Common myeloid progenitor, CD34-positive (primary cell): ENCODE measurements at regions not wholly inside any gene's neighbourhood (a gene's known extent, or its start where the extent isn't known, plus 50 kb on each side); places are given as distances from the start of the nearest gene placed in this dataset.

Experiments used
- CTCF ChIA-PET: fragments of 350-600 bp; sonication (Branson Sonifier 250); formaldehyde crosslinking; loops from one replicate; lab custom pipeline; 2021; ENCODE audit warnings: antibody characterized with exemption; lab: Charles Lee
- POLR2A ChIA-PET: fragments of 350-600 bp; sonication (Branson Sonifier 250); formaldehyde crosslinking; loops from one replicate; lab custom pipeline; 2021; ENCODE audit warnings: antibody characterized with exemption; lab: Charles Lee
- DNase-seq, 3 donors: peaks; one replicate each; pipeline versions ENCODE4 v3.0.0 to v3.0.0-alpha.2; 2013
- H3K27ac ChIP-seq, 2 experiments: 1 replicate in 1 of 2; 2 replicates in 1 of 2; pipeline ENCODE4 v1.7.0; 2013; ENCODE audit warnings: inconsistent platforms in 2 of 2, low read length in 2 of 2, mild to moderate bottlenecking in 2 of 2, low read depth in 1 of 2, moderate library complexity in 1 of 2; ENCODE audit not compliant: severe bottlenecking in 2 of 2, insufficient read depth in 1 of 2, poor library complexity in 1 of 2
- H3K27me3 ChIP-seq, 5 experiments: replicated peaks in 2 of 5; 1 replicate in 3 of 5; 2 replicates in 2 of 5; pipeline versions ENCODE4 v1.6.1 to v1.7.0; 2013; ENCODE audit warnings: low read length in 4 of 5, mild to moderate bottlenecking in 2 of 5, moderate library complexity in 2 of 5, inconsistent platforms in 1 of 5; ENCODE audit not compliant: insufficient read depth in 5 of 5, control insufficient read depth in 4 of 5
- H3K36me3 ChIP-seq, 4 experiments: 1 replicate in 2 of 4; 2 replicates in 2 of 4; pipeline versions ENCODE4 v1.6.1 to v1.7.0; 2013; ENCODE audit warnings: low read length in 3 of 4, control low read depth in 1 of 4, mild to moderate bottlenecking in 1 of 4; ENCODE audit not compliant: control insufficient read depth in 4 of 4, insufficient read depth in 4 of 4
- H3K4me1 ChIP-seq, 4 experiments: 1 replicate in 3 of 4; 2 replicates in 1 of 4; pipeline versions ENCODE4 v1.6.1 to v1.7.1; 2013; ENCODE audit warnings: low read length in 3 of 4, mild to moderate bottlenecking in 3 of 4, control low read depth in 1 of 4, inconsistent platforms in 1 of 4, moderate library complexity in 1 of 4; ENCODE audit not compliant: control insufficient read depth in 4 of 4, insufficient read depth in 4 of 4; ENCODE audit errors: control extremely low read depth in 1 of 4
- H3K4me3 ChIP-seq, 7 experiments: 1 replicate in 4 of 7; 2 replicates in 3 of 7; pipeline versions ENCODE4 v1.5.1 to v1.7.0; 2013; ENCODE audit warnings: mild to moderate bottlenecking in 7 of 7, low read length in 6 of 7, moderate library complexity in 6 of 7, inconsistent platforms in 2 of 7, low read depth in 2 of 7, control low read depth in 1 of 7; ENCODE audit not compliant: insufficient read depth in 4 of 7, control insufficient read depth in 1 of 7; ENCODE audit errors: extremely low read depth in 1 of 7
- H3K9me3 ChIP-seq, 5 experiments: 1 replicate in 4 of 5; 2 replicates in 1 of 5; pipeline versions ENCODE4 v1.6.1 to v1.7.1; 2013; ENCODE audit warnings: low read length in 4 of 5, mild to moderate bottlenecking in 2 of 5, inconsistent platforms in 1 of 5, low read depth in 1 of 5, moderate library complexity in 1 of 5; ENCODE audit not compliant: control insufficient read depth in 4 of 5, insufficient read depth in 2 of 5; ENCODE audit errors: control extremely low read depth in 1 of 5
- WGBS: methylation state at CpG from one replicate; pipeline ENCODE4 v1.1.5; 2013; ENCODE audit not compliant: insufficient coverage; 5-methylcytosine and 5-hydroxymethylcytosine counted together

DNA sequence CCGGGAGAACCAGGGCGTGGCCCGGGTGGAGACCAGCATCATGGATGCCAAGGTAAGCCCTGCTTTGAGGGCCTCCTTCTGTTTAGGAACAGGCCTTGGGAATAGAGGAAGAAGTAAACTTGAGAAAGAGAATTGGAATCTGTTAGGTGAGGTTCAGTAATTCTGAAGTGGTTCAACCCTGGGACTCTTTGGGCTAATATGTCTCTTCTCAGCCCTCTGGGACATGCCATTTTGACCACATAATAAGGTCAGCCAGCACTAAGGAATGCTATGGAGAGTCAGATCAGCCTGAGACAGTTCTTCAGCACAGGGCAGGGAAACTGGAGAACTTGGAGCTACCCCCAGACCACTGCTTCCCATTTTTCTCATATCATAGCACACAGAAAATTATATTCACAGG is 63.3 kb upstream of the PRPS1 start:
- Histone ChIP-seq H3K4me1 (no peaks in the 10 kb centered on the region), H3K36me3 (no peaks in the 10 kb centered on the region), H3K27me3 (peaks cover 0 to 25% (median 0%) of the 10 kb centered on the region in 5 experiments), H3K27ac (no peak overlapping the region), H3K9me3 (no peaks in the 10 kb centered on the region), H3K4me3 (no peak overlapping the region)
- ChIA-PET POLR2A (no interaction called here), CTCF (no interaction called here)
- DNase-seq, result no peak
- WGBS, result 100% methylated on average over 3 of the region's 3 CpGs

DNA sequence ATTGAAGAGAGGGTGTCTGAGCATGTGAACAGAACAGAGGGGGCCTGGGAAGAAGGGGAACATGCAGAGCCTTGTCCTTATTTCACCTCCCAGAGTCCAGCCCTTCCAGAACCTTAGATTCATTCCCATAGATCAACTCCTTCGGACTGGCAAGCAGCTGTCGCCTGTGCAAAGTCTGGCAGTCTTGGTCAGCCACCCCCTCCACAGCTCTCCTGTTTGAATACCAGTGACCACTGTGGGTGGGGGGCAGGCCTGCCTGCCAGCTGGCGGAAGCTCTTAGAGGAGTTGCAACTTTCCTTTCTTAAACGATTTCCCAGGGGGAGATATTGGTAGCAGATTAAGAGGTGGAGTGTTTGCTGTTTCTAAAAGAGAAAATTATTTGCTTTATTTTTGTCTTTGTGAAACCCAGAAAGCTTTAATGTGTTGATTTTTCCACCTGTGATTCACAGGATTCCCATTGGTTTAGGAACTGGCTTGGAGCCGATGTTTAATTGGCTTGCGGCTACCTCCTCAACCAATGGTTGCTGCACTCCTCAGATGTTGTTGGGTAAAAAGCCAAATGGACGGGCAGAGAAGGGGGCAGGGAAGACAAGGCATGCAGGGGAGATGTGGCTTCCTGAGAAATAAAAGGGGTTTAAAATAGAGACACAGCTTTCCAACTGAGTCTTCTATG is 62.2 kb upstream of the PRPS1 start:
- DNase-seq, result peak in 2 of 3 donors; percentile 31 to 45
- POLR2A ChIA-PET, result no interaction called here
- H3K9me3 ChIP-seq, result no peaks in the 10 kb centered on the region
- peaks cover 0 to 17% (median 0%) of the 10 kb centered on the region in 5 experiments for H3K27me3 ChIP-seq
- H3K4me3 ChIP-seq, result no peak overlapping the region
- WGBS, result 52% methylated on average over 3 of the region's 7 CpGs
- H3K36me3 ChIP-seq, result no peaks in the 10 kb centered on the region
- H3K27ac ChIP-seq, result no peak overlapping the region
- CTCF ChIA-PET, result no interaction called here
- no peaks in the 10 kb centered on the region for H3K4me1 ChIP-seq

DNA sequence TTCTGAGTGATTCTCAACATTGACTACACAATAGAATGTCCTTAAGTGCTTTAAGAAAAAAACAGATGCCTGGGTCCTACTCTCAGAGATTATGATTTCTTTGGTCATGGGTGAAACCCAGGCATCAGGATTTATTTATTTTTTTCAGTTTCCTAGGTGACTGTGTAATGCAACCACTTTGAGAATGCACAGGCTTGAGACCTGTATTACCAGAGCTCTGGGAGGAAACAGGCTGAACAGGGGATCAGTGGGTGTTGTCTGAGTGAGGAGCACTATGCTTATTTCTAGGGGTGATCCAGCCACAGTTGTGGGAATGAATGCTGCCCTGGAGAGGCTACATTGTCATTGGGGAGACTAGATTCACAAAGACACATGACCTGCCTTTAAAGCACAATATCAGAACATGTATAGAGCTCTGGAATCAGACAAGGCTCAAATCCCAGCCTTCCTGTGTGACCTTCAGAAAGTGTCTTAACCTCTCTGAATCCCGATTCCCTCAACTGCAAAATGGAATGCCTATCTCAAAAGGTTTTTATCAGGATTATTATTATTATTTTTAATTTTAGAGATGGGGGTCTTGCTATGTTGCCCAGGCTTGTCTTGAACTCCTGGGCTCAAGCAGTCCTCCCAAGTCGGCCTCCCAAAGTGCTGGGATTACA is 61.6 kb upstream of the PRPS1 start:
- no CpG with 5 or more reads among the region's 2 CpGs for WGBS
- Histone ChIP-seq H3K27me3 (peaks cover 0 to 17% (median 0%) of the 10 kb centered on the region in 5 experiments), H3K4me1 (no peaks in the 10 kb centered on the region), H3K27ac (no peak overlapping the region), H3K36me3 (no peaks in the 10 kb centered on the region), H3K9me3 (peaks cover 0 to under 1% (median 0%) of the 10 kb centered on the region in 5 experiments), H3K4me3 (no peak overlapping the region)
- CTCF ChIA-PET, result no interaction called here
- POLR2A ChIA-PET, result no interaction called here
- peak in 2 of 3 donors; percentile 6 to 12 for DNase-seq

DNA sequence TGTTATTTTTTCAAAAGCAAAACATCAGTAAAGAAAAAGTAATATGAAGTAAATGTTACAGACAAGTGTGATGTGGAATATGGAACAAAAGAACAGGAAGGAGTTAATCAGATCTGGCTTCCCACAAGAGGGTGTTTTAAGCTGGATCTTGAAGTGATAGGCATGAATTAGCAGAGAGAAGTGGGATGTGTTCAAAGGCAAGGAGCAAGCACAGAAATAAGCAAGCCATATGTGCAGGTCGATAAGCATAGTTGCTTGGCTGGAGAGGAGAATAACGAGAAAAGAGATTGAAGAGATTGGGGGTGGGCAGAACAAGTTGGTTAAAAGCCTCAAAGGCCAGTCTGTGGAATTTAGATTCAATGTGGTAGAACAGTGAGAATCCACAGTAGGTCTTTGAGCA is 60.9 kb upstream of the PRPS1 start:
- Histone ChIP-seq H3K27ac (no peak overlapping the region), H3K9me3 (peaks cover 0 to 2% (median 0%) of the 10 kb centered on the region in 5 experiments), H3K36me3 (no peaks in the 10 kb centered on the region), H3K4me1 (no peaks in the 10 kb centered on the region), H3K27me3 (peaks cover 0 to 17% (median 0%) of the 10 kb centered on the region in 5 experiments), H3K4me3 (no peak overlapping the region)
- 38% methylated on average over 2 of the region's 2 CpGs for WGBS
- DNase-seq, result peak; percentile 20 to 57 (median 26)
- POLR2A ChIA-PET, result no interaction called here
- CTCF ChIA-PET, result no interaction called here

DNA sequence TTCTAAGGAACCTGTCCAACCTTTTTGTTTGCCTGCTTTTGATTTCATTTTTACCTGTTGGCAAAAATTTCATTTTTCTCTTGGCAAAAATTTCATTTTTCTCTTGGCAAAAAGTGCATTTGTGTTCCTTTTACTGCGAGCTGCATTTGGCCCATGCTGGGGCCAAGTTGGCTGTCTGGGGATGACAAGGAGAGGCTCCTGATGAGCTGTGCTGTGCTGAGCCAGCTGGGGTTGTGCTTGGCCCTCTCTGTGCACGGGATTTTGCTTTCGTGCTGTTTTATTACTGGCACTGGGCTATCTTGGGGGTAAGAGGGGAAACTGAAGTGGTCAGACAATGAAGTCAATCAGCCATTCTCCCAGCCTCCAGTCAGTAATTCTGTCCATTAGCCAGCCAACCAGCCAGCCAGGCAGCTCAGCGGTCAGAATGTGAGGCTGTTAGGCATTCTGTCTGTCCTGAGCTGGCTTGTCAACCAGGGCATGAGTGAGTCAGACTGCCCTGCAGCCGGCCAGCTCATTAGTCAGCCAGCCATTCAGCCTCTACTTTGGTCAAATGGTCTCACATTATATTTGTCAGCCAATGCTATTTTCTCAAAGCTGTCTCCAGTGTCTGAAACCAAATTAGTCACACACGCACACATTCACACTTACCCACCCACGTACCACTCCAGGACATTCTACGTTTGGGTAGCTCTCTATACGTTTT is 56.9 kb upstream of the PRPS1 start:
- H3K4me1 ChIP-seq, result no peaks in the 10 kb centered on the region
- 75% methylated on average over 5 of the region's 9 CpGs for WGBS
- POLR2A ChIA-PET, result no interaction called here
- DNase-seq, result no peak
- no peak overlapping the region for H3K4me3 ChIP-seq
- peaks cover 0 to 4% (median 0%) of the 10 kb centered on the region in 5 experiments for H3K27me3 ChIP-seq
- H3K27ac ChIP-seq, result no peak overlapping the region
- CTCF ChIA-PET, result no interaction called here
- peaks cover 0 to 2% (median 0%) of the 10 kb centered on the region in 5 experiments for H3K9me3 ChIP-seq
- no peaks in the 10 kb centered on the region for H3K36me3 ChIP-seq

DNA sequence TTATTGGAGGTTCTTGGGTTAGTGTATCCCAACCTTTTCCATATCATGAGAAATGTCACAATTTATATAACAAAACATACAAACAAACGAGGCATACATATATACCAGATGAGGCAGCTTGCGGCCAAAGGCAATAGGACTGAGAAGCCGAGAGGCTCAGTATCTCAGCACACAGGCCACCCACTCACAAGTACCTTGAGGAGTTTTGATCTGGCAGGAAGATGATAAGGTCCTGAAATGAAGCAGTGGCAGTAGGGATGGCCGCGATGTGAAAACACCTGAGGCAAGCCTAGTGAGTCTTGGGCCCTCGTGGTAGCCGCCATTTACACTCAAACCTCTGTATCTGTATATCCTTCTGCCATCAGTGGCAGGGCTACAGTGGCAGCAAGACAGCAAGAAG is 55.3 kb upstream of the PRPS1 start:
- WGBS, result 94% methylated on average over 6 of the region's 7 CpGs
- peaks cover 0 to 4% (median 0%) of the 10 kb centered on the region in 5 experiments for H3K27me3 ChIP-seq
- peaks cover 0 to 2% (median 0%) of the 10 kb centered on the region in 5 experiments for H3K9me3 ChIP-seq
- DNase-seq, result no peak
- no peaks in the 10 kb centered on the region for H3K36me3 ChIP-seq
- CTCF ChIA-PET, result no interaction called here
- H3K4me3 ChIP-seq, result no peak overlapping the region
- POLR2A ChIA-PET, result no interaction called here
- H3K4me1 ChIP-seq, result no peaks in the 10 kb centered on the region
- no peak overlapping the region for H3K27ac ChIP-seq
